HCT116 (cell line): ENCODE measurements at regions not wholly inside any gene's neighbourhood (a gene's known extent, or its start where the extent isn't known, plus 50 kb on each side); places are given as distances from the start of the nearest gene placed in this dataset.

Experiments used
- EZH2phosphoT487 ChIP-seq: fragments of 200-600 bp; IDR thresholded peaks from 2 replicates; pipeline ENCODE4 v1.6.1; 2018; ENCODE audit warnings: antibody characterized with exemption, borderline replicate concordance
- JUND ChIP-seq: IDR thresholded peaks from 2 replicates; pipeline ENCODE4 v1.6.1; 2012
- TCF7L2 ChIP-seq: IDR thresholded peaks from 2 replicates; pipeline ENCODE4 v1.7.0; 2011; ENCODE audit warnings: borderline replicate concordance, inconsistent platforms; ENCODE audit not compliant: insufficient read depth, insufficient read length; ENCODE audit errors: extremely low read depth
- ZNF274 ChIP-seq: fragments of 200-500 bp; sonication (Bioruptor generic); IDR thresholded peaks from 2 replicates; pipeline ENCODE4 v1.6.1; 2014; ENCODE audit warnings: mild to moderate bottlenecking, low read depth, low read length, inconsistent platforms
- TF ChIP-seq, protein P1 (sequence below): IDR thresholded peaks from 2 replicates; pipeline ENCODE4 v1.6.1; 2011; ENCODE audit warnings: mild to moderate bottlenecking, low read length, moderate library complexity; ENCODE audit not compliant: insufficient replicate concordance; ENCODE audit errors: extremely low read depth
- TF ChIP-seq, protein P2 (sequence below): IDR thresholded peaks from 2 replicates; pipeline ENCODE4 v1.6.1; 2012; ENCODE audit warnings: low read depth

GRCh38 chr4:120331486-120332370, 265.1 kb upstream of the MAD2L1 start (continued):
- TF ChIP-seq ZNF274 (no peak), JUND (peak; percentile 35), EZH2phosphoT487 (no peak), TCF7L2 (peak; percentile 28)
- TF ChIP-seq, protein P1, sequence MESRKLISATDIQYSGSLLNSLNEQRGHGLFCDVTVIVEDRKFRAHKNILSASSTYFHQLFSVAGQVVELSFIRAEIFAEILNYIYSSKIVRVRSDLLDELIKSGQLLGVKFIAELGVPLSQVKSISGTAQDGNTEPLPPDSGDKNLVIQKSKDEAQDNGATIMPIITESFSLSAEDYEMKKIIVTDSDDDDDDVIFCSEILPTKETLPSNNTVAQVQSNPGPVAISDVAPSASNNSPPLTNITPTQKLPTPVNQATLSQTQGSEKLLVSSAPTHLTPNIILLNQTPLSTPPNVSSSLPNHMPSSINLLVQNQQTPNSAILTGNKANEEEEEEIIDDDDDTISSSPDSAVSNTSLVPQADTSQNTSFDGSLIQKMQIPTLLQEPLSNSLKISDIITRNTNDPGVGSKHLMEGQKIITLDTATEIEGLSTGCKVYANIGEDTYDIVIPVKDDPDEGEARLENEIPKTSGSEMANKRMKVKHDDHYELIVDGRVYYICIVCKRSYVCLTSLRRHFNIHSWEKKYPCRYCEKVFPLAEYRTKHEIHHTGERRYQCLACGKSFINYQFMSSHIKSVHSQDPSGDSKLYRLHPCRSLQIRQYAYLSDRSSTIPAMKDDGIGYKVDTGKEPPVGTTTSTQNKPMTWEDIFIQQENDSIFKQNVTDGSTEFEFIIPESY: no peak
- TF ChIP-seq, protein P2, sequence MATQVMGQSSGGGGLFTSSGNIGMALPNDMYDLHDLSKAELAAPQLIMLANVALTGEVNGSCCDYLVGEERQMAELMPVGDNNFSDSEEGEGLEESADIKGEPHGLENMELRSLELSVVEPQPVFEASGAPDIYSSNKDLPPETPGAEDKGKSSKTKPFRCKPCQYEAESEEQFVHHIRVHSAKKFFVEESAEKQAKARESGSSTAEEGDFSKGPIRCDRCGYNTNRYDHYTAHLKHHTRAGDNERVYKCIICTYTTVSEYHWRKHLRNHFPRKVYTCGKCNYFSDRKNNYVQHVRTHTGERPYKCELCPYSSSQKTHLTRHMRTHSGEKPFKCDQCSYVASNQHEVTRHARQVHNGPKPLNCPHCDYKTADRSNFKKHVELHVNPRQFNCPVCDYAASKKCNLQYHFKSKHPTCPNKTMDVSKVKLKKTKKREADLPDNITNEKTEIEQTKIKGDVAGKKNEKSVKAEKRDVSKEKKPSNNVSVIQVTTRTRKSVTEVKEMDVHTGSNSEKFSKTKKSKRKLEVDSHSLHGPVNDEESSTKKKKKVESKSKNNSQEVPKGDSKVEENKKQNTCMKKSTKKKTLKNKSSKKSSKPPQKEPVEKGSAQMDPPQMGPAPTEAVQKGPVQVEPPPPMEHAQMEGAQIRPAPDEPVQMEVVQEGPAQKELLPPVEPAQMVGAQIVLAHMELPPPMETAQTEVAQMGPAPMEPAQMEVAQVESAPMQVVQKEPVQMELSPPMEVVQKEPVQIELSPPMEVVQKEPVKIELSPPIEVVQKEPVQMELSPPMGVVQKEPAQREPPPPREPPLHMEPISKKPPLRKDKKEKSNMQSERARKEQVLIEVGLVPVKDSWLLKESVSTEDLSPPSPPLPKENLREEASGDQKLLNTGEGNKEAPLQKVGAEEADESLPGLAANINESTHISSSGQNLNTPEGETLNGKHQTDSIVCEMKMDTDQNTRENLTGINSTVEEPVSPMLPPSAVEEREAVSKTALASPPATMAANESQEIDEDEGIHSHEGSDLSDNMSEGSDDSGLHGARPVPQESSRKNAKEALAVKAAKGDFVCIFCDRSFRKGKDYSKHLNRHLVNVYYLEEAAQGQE: no peak
